M059J (cell line): ENCODE measurements at regions not wholly inside any gene's neighbourhood (a gene's known extent, or its start where the extent isn't known, plus 50 kb on each side); places are given as distances from the start of the nearest gene placed in this dataset.
"Not testable (repeated sequence)": the region's sequence is repeated elsewhere in the genome, so short reads cannot be mapped to it uniquely, and the experiment has no call there.

Experiments used
- DNase-seq: peaks from one replicate; pipeline ENCODE4 v3.0.0-alpha.2; 2012; ENCODE audit warnings: low read depth

- DNase-seq: peak; percentile 87
Observed at GRCh38 chr10:124213471-124213870, 120.1 kb upstream of the CHST15 start.

- no peak for DNase-seq
Observed at GRCh38 chr10:124212702-124213101, 119.3 kb upstream of the CHST15 start.

DNA sequence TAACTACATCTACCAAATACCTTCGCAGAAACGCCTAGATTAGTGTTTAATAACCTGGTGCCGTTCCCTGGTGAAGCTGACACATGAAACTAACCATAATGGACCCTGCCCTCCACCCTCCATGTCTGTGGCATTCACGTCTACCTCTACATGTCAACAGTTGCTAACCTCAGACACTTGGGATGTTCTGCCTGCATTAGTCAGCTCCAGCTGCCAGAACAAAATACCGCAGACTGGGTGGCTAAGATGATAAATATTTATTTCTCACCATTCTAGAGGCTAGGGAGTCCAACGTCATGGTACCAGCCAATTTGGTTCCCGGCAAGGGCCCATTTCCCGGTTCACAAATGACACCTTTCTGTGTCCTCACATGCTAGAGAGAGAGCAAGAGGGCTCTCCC lies 118.5 kb upstream of the CHST15 start:
- peak; percentile 96 for DNase-seq

DNA sequence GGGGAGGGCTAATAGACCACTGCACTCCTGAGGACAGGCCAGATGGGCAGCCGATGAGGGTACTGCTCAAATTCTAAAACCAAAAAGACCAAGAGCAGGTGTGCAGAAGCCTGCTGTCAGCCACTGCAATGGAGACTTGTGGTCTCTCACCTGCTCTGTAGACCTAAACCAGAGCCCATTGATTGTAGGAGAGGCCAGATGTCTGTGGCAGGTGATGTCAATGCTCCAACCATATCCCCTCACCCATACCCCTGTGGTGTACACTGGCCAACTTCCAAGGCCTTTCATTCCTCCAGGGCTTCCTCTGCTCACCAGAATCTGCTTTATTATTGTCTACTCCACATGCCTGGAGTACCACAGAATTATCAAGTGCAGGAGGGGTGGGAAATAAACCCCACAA lies 116.9 kb upstream of the CHST15 start:
- DNase-seq: peak; percentile 20

- no peak for DNase-seq
Observed at GRCh38 chr10:124207391-124207790, 114.0 kb upstream of the CHST15 start.

- no peak for DNase-seq
Observed at GRCh38 chr10:124206616-124207015, 113.2 kb upstream of the CHST15 start.

DNA sequence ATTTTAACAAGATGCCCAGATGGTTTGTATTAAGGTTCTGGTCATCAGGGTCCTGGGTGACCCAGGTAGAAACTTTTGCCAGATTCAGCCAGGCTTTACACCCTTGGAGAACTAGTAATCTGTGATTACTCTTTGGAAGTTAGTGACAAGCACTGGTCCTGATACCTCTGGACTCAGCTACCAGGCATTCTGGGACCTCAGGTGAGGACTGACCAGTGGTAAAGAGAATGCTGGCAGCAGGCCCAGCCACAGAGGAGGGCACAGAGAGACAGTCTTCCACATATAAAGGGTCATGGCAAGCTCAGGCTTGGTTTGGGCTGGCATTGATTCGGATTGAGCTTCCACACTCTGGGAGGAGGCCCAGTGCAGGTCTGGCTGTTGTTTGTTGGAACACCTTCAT lies 112.0 kb upstream of the CHST15 start:
- no peak for DNase-seq

DNA sequence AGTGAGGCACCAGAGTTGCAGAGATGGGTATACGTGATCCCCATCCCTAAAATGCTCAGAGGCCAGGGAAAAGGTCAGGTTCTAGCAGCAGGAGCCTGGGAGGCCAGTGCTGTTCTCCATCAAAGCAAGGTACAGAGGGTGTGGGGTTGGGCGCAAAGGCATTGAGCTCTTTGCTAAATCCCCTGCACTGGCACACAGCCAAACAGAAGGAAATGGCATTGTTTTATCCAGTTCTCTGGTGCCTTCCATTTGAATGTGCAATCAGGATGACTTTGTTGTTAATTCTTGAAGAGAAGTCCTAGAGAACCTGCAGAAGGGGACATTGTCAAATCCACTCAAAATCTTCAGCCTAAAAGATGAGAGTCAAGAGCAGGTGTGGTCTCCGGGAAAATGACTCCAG lies 111.3 kb upstream of the CHST15 start:
- no peak for DNase-seq

- peak; percentile 34 for DNase-seq
Observed at GRCh38 chr10:124200011-124200410, 106.6 kb upstream of the CHST15 start.

DNA sequence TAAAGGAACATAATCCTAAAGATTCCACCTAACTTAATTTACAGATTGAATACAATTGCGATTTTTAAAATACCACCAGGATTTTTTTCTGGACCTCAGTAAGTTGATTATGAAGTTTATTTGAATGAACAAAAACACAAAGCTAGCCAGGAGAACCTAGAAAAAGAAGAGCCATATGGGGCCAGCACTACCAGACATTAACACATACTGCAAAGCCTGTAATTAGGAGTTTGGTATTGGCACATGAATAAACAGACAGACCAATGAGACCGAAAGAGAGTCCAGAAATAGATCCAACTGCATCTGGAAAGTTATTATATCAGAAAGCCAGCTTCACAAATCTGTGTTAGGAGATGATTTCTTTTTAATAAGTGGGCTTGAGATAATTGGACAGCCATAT lies 105.5 kb upstream of the CHST15 start:
- DNase-seq: no peak

- DNase-seq: no peak
Observed at GRCh38 chr10:124198125-124198501, 104.7 kb upstream of the CHST15 start.

DNA sequence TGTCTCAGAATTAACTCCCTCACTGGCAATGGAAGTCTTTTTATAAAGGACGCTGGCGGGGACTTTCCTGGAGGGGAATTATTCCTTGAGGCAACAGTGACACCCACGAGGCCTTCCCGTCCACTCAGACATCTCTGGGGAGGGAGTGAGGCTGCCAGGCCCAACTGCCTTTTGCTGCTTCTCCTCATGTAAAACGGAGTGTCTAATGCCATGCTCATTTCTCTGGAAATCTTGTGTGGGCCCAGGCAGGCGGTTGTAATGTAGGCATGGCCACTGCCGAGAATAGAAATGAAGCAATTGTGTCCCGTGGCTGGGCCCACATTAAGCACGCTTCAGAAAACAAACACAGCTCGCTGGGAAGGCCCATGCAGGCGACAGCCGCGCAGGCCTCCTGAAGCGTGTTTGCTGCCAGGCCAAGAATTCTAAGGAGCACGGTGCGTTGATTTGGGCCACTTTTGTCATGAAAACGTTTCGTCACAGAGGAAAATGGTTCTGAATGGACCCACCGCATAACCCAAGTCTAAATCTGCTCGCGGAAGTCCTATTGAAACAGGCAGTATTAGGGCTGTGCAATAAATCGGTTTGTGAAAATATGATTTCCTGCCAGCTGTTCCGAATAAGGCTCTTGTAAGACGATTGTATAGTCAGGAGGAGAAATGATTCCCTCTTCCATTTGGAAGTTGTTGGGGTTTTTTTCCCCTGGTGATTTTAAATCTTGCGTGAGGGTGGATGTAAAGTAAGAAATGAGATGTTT lies 104.2 kb upstream of the CHST15 start:
- DNase-seq: no peak

- no peak for DNase-seq
Observed at GRCh38 chr10:124196659-124197058, 103.3 kb upstream of the CHST15 start.

- no peak for DNase-seq
Observed at GRCh38 chr10:124194199-124194824, 100.9 kb upstream of the CHST15 start.

- no peak for DNase-seq
Observed at GRCh38 chr10:124193309-124193696, 99.9 kb upstream of the CHST15 start.

DNA sequence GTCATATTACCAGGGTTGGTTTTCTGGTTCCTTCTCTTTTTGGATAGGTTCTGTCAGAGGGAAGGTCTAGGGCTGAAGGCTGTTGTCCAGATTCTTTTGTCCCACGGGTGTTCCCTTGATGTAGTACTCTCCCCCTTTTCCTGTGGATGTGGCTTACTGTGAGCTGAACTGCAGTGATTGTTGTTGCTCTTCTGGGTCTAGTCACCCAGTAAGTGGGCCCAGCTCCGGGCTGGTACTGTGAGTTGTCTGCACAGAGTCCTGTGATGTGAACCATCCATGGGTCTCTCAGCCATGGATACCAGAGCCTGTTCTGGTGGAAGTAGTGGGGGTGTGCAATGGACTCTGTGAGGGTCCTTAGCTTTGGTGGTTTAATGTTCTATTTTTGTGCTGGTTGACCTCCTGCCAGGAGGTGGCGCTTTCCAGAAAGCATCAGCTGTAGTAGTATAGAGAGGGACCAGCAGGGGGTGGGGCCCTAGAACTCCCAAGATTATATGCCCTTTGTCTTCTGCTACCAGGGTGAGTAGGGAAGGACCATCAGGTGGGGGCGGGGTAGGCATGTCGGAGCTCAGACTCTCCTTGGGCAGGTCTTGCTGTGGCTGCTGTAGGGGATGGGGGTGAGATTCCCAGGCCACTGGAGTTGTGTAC lies 99.4 kb upstream of the CHST15 start:
- DNase-seq: not testable (repeated sequence)

DNA sequence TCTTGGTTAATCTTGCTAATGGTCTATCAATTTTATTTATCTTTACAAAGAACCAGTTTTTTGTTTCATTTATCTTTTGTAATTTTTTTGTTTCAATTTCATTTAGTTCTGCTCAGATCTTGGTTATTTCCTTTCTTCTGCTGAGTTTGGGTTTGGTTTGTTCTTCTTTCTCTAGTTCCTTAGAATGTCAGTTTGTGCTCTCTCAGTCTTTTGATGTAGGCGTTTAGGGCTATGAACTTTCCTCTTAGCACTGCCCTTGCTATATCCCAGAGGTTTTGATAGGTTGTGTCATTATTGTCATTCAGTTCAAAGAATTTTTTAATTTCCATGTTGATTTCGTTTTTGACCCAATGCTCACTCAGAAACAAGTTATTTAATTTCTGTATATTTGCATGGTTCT lies 97.1 kb upstream of the CHST15 start:
- DNase-seq: not testable (repeated sequence)

- no peak for DNase-seq
Observed at GRCh38 chr10:124186956-124187355, 93.6 kb upstream of the CHST15 start.

DNA sequence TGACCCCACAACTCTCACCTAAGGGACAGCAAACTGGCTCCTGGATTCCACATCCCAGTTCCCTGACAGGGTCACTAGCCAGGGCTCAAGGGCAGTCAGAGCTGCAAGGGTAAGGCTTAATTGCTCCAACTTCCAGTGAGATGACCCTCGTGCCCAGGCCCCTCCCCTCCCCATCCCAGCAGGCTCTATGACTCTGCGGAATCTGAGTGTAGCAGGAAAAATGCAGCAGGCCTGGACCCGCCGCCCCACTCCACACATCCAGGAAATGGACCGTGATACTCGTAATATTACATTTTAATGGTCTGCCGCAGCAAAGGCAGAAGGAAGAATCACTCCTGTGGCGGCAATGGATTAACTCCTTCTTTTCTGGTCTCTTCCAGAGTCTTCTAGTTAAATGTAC lies 91.7 kb upstream of the CHST15 start:
- no peak for DNase-seq

GRCh38 chr10:124184208-124184830 lies 90.9 kb upstream of the CHST15 start:
- no peak for DNase-seq

DNA sequence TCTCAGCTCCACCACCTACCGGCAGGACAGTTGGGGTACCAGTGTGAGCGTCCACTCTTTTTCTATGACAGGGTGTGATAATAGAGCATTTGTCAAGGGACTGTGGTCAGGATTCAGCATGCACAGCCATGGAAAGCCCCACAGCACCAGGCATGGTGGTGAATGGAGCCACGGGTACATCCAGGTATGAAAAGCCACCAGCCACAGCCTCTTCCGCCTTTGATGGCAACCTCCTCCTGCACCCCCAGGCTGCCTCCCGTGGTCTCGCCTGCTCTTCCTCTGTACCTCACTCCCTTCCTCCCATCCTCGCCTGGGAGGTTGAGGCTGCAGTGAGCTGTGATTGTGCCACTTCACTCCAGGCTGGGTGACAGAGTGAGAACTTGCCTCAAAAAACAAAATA lies 90.2 kb upstream of the CHST15 start:
- DNase-seq: no peak

GRCh38 chr10:124182088-124182541 lies 88.7 kb upstream of the CHST15 start:
- no peak for DNase-seq

DNA sequence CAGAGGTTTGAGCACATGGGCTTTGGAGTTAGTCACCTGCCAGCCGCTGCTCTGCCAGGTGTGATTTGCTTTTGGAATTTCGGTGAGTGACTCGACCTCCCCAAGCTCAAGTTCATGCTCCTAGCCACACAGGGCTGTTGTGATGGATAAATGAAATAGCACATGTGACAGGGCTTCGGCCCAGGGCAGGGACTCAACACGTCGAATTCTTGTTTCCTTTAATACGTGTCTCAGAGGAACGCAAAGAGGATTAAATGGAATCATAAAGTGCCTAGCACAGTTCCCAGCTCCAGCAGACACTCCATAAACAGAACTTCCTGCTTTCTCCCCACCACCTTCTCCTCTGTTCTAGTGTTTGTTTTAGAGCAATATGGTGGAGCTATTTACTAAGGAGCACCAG lies 88.3 kb upstream of the CHST15 start:
- no peak for DNase-seq
